Gastroesophageal sphincter (tissue), 4 donors: ENCODE measurements at regions not wholly inside any gene's neighbourhood (a gene's known extent, or its start where the extent isn't known, plus 50 kb on each side); places are given as distances from the start of the nearest gene placed in this dataset.
"Not testable (repeated sequence)": the region's sequence is repeated elsewhere in the genome, so short reads cannot be mapped to it uniquely, and the experiment has no call there.

ENCODE experiments used
- ATAC-seq: fragments of 150-250 bp; one replicate; pipeline ENCODE4 v1.9.1; 2016; ENCODE audit warnings: mild to moderate bottlenecking, moderate library complexity
- H3K27ac ChIP-seq, 4 donors: fragments of 200-600 bp; sonication (generic) in 3 of 4; 1 replicate in 3 of 4; 2 replicates in 1 of 4; pipeline ENCODE4 v1.5.1; 2016 to 2019
- H3K27me3 ChIP-seq: fragments of 200-600 bp; sonication (generic); one replicate; pipeline ENCODE4 v1.5.1; 2019
- H3K36me3 ChIP-seq, 2 donors: fragments of 200-600 bp; sonication (generic); one replicate each; pipeline ENCODE4 v1.5.1; 2019; ENCODE audit warnings: control low read depth in 1 of 2
- H3K4me1 ChIP-seq, 3 donors: fragments of 200-600 bp; sonication (generic); 1 replicate in 2 of 3; 2 replicates in 1 of 3; pipeline ENCODE4 v1.5.1; 2016 to 2019; ENCODE audit warnings: control low read depth in 2 of 3
- H3K4me3 ChIP-seq, 2 donors: fragments of 200-600 bp; sonication (generic); one replicate each; pipeline ENCODE4 v1.5.1; 2019; ENCODE audit warnings: mild to moderate bottlenecking in 1 of 2, moderate library complexity in 1 of 2
- H3K9me3 ChIP-seq, 3 donors: fragments of 200-600 bp; sonication (generic); one replicate each; pipeline ENCODE4 v1.5.1; 2017 to 2019; ENCODE audit warnings: control low read depth in 2 of 3
- CTCF ChIP-seq, 4 experiments: fragments of 200-600 bp in 2 of 4; fragments of 450-650 bp in 2 of 4; sonication (generic) in 1 of 4; IDR thresholded peaks; one replicate each; pipeline ENCODE4 v1.5.1; 2017 to 2019; ENCODE audit warnings: antibody characterized with exemption in 4 of 4, mild to moderate bottlenecking in 2 of 4, moderate library complexity in 2 of 4
- EP300 ChIP-seq: sonication (generic); formaldehyde crosslinking; IDR thresholded peaks from one replicate; pipeline ENCODE4 v1.6.1; 2017; ENCODE audit warnings: antibody characterized with exemption, mild to moderate bottlenecking
- POLR2A ChIP-seq, 2 donors: fragments of 450-650 bp; IDR thresholded peaks; one replicate each; pipeline ENCODE4 v1.6.1; 2017; ENCODE audit warnings: antibody characterized with exemption in 2 of 2, mild to moderate bottlenecking in 2 of 2, moderate library complexity in 1 of 2
- POLR2AphosphoS5 ChIP-seq: sonication (generic); formaldehyde crosslinking; IDR thresholded peaks from one replicate; pipeline ENCODE4 v1.6.1; 2017; ENCODE audit warnings: antibody characterized with exemption
- WGBS, 2 donors: methylation state at CpG; one replicate each; pipeline ENCODE4 v1.1.5; 2018; ENCODE audit warnings: low coverage in 1 of 2; 5-methylcytosine and 5-hydroxymethylcytosine counted together
- small RNA-seq, 4 donors: library from RNA; depleted of rRNA; stranded (forward); fragments of <200 nt; gene quantifications; one replicate each; pipeline ENCODE3, GENCODE V24; 2016

- H3K27me3 ChIP-seq: peaks cover 25% of the 10 kb centered on the region
- 87 to 96% methylated on average over 6 of the region's 6 CpGs for WGBS, 2 donors
- no peak for ATAC-seq
- H3K9me3 ChIP-seq: no peaks in the 10 kb centered on the region
- H3K27ac ChIP-seq: no peak overlapping the region
- no peaks in the 10 kb centered on the region for H3K4me1 ChIP-seq
- H3K4me3 ChIP-seq: no peak overlapping the region
- TF ChIP-seq CTCF (IDR thresholded peaks at IDR 0.05) (no peak), EP300 (no peak)
- H3K36me3 ChIP-seq: no peaks in the 10 kb centered on the region
Observed at GRCh38 chr10:131038056-131038455, 273.5 kb downstream of the TCERG1L start.

- no peak for TF ChIP-seq EP300
- TF ChIP-seq POLR2A (IDR thresholded peaks at IDR 0.05): no peak
- TF ChIP-seq POLR2AphosphoS5: no peak
- TF ChIP-seq CTCF (IDR thresholded peaks at IDR 0.05): no peak
Observed at GRCh38 chr10:131041031-131041430, 270.5 kb downstream of the TCERG1L start.

GRCh38 chr10:131041441-131041840 lies 270.1 kb downstream of the TCERG1L start:
- H3K4me1 ChIP-seq: no peaks in the 10 kb centered on the region

More at GRCh38 chr10:131041031-131041430, 270.5 kb downstream of the TCERG1L start:
- no peaks in the 10 kb centered on the region for H3K4me1 ChIP-seq
- peaks cover 32% of the 10 kb centered on the region for H3K27me3 ChIP-seq
- H3K36me3 ChIP-seq: no peaks in the 10 kb centered on the region
- no peak overlapping the region for H3K27ac ChIP-seq
- 93 to 94% methylated on average over 7 to 8 of the region's 10 CpGs for WGBS, 2 donors
- H3K9me3 ChIP-seq: no peaks in the 10 kb centered on the region
- no peak overlapping the region for H3K4me3 ChIP-seq
- ATAC-seq: no peak

GRCh38 chr10:131042015-131042414 lies 269.5 kb downstream of the TCERG1L start:
- H3K4me1 ChIP-seq, ATAC-seq, H3K9me3 ChIP-seq, H3K36me3 ChIP-seq, H3K27ac ChIP-seq, H3K4me3 ChIP-seq: not testable (repeated sequence)
- H3K27me3 ChIP-seq: peaks cover 23% of the 10 kb centered on the region
- WGBS, 2 donors: no CpG with 5 or more reads among the region's 6 CpGs

More at GRCh38 chr10:131041441-131041840, 270.1 kb downstream of the TCERG1L start:
- peaks cover 28% of the 10 kb centered on the region for H3K27me3 ChIP-seq
- H3K9me3 ChIP-seq: no peaks in the 10 kb centered on the region
- ATAC-seq: no peak
- no peak overlapping the region for H3K27ac ChIP-seq
- 70% methylated on average over 4 of the region's 5 CpGs; no CpG with 5 or more reads in 1 of the 2 donors for WGBS, 2 donors
- H3K36me3 ChIP-seq: no peaks in the 10 kb centered on the region
- TF ChIP-seq CTCF (IDR thresholded peaks at IDR 0.05) (no peak), POLR2A (IDR thresholded peaks at IDR 0.05) (no peak), POLR2AphosphoS5 (no peak), EP300 (no peak)
- no peak overlapping the region for H3K4me3 ChIP-seq

Small RNAs in the stretch of these regions (small RNA-seq; reads per million reads assigned to genes)
- 0 to 0.45 (median 0.19) reads per million in 4 donors for gene MIR378C
- 0 reads per million in 4 donors for gene RF00019
